Activated CD4-positive, CD25-positive, alpha-beta regulatory T cell treated with anti-CD3 and anti-CD28 coated beads, Interleukin-2, amount 50 U/mL, for 24 hours (primary cell): ENCODE measurements at regions not wholly inside any gene's neighbourhood (a gene's known extent, or its start where the extent isn't known, plus 50 kb on each side); places are given as distances from the start of the nearest gene placed in this dataset.
A peak's percentile ranks its signal among the peaks of the same experiment; 100 is the strongest.
"Not testable (repeated sequence)": the region's sequence is repeated elsewhere in the genome, so short reads cannot be mapped to it uniquely, and the experiment has no call there.

ENCODE experiments used
- ATAC-seq, 2 donors: fragments of 150-1000 bp; cut with Tn5 transposase; one replicate each; pipeline ENCODE4 v1.10.0; 2021; ENCODE audit warnings: mild to moderate bottlenecking in 1 of 2, moderate library complexity in 1 of 2

- no peak for ATAC-seq
Observed at GRCh38 chr4:38279650-38280322, 319.6 kb downstream of the PTTG2 start.

DNA sequence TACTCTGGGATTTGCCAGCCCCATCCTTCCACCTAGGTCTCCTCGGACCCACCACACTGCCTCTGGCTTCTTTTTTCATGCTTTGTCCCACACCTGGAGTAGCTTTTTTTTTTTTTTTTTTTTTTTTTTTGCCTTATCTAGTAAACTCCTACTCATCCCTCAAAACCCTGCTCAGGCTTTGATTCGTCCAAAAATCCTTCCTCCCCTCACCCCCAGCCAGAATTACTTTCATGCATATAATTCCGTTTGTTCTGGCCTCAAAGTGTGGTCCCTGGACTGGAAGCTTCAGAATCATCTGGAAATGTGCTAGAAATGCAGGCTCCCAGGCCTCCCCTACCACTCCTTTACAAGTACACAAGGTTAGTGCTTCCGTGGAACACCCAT is 320.1 kb downstream of the PTTG2 start:
- no peak for ATAC-seq

GRCh38 chr4:38281371-38282071 is 321.3 kb downstream of the PTTG2 start:
- no peak for ATAC-seq

GRCh38 chr4:38283724-38284123 is 323.5 kb downstream of the PTTG2 start:
- ATAC-seq: peak in 1 of 2 donors; percentile 24

DNA sequence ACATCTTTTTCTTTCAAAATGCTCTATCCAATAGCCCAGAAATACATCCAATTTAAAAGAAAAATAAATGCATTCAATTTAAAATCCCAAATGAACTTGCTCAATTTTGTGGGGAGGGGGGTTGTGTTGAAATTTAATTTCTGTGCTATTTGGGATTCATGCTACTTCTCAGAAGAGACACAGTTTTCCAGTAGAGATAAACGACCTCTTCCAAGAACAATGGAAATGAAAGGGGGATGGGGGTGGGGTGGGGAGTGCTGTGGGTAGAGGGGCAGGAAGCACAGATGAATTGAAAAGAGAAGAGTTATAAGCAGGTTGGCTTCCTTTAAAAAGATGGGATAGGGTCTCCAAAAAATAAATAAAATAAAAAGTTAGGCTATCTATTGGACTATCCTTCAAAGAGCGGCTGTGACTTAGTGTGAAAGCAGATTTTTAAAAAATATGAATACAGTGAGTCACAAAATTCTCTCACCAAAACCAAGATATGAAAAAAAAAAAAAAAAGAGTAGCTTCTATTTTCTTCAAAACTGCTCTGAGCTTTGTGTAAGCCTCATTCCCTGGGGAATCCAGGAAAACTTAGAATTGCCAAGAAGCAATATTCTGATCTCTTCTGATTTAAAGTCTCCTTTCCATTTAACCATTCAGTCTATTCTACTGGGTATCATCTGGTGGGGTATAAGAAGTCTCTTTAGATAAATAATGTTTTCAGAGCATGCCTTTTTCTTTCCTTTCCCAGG is 324.3 kb downstream of the PTTG2 start:
- ATAC-seq: no peak

DNA sequence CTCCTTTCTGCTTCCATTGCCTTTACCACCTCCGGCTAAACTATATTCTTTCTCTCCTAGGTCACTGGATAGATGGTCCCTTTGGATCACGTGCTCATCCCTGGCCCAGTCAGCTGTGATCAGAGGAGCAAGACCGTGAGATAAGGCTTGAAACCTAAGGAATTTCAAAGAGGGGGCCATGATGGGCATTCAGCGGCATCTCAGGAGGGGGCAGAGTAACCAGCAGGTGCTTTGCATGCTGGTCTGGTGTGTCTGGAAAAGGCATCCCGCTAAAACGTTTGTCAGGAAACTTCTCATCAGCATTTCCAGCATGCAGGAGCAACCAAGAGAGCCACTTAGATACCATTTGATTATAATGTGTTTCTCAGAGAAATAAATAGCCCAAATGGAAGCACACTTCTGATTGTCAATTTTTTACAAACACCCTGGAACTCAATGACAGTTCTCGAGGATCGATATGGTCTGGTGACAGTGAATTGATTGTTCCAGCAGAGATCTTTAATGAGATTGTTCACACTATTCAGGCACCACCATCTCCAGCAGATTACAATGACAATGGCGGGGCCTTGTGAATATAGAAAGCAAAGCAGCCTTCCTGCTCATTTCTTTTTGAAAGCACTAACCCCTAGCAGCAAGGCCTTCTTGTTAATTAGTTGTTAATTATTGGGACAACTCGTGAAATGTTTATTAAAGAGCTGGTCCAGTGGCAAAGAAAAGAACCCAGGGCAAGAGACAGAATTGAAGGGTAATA is 327.1 kb downstream of the PTTG2 start:
- no peak for ATAC-seq

DNA sequence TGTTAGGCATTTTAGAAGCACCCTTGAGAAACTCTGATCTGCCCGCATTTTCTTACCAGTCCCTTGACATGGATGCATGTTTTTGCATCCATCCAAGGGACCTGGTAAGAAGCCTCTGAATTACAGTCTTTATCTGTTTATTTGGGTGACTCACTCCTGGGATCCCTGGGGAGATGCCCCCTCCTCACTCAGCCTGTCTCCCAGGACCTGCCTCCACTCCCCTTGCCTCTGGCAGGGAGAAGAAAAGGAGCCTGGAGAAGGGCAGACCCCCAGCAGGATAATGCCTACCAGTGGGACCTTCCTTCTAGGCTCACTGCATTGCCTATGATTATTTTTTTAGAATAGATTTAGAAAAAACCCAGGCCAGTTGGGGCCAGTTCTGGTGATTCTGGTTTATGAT is 329.4 kb downstream of the PTTG2 start:
- ATAC-seq: no peak

- no peak for ATAC-seq
Observed at GRCh38 chr4:38290366-38290765, 330.2 kb downstream of the PTTG2 start.

DNA sequence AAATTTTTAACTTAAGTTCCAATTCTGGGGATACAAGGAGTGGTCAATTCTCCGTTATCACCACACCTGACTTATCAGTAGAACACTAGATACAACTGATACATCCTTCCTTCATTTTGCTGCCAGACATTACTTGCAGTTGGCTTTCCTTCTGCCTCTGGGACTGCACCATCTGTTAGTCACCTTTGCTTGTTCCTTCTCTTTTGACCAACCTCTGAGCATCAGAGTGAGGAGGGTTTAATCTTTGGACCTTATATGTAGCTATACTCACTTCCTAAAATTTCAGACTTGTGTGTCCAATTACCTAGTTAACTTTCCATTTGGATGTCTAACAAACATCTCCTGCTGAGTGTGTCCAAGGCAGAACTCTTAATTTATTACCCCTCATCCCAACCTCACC is 330.7 kb downstream of the PTTG2 start:
- ATAC-seq: no peak

DNA sequence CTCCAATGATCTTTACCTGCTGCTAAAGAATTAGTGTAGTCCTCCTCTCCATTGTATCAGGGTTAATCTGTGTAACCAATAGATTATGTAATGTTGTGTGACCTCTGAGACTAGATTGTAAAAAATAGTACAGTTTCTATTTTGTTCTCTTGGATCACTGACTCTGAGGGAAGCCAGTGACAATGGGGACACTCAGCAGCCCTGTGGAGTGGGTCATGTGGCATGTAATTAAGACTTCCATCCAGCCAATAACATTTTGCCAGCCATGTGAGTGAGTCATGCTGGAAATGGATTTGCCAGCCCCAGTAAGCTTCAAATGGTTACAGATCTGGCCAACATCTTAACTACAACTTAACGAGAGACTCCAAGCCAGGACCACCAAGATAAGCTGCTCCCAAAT is 332.3 kb downstream of the PTTG2 start:
- no peak for ATAC-seq

DNA sequence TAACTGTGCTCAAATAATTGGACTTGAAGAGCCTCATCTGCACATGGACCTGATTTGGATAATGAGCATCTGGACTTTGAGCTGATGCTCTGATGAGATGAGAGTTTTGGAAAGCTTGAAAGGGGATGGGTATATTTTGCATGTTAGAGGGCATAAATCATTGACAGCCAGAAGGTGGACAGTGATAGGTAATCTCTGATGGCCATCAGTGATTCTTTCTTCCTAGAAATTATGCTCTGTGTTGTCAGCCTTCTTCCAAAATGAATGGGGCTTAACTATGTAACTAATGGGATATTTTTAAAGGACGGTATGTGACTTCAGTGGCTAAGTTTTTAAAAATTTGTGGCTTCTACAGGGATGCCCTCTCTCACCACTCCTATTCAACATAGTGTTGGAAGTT is 334.0 kb downstream of the PTTG2 start:
- ATAC-seq: no peak

GRCh38 chr4:38297061-38297460 is 336.9 kb downstream of the PTTG2 start:
- no peak for ATAC-seq

DNA sequence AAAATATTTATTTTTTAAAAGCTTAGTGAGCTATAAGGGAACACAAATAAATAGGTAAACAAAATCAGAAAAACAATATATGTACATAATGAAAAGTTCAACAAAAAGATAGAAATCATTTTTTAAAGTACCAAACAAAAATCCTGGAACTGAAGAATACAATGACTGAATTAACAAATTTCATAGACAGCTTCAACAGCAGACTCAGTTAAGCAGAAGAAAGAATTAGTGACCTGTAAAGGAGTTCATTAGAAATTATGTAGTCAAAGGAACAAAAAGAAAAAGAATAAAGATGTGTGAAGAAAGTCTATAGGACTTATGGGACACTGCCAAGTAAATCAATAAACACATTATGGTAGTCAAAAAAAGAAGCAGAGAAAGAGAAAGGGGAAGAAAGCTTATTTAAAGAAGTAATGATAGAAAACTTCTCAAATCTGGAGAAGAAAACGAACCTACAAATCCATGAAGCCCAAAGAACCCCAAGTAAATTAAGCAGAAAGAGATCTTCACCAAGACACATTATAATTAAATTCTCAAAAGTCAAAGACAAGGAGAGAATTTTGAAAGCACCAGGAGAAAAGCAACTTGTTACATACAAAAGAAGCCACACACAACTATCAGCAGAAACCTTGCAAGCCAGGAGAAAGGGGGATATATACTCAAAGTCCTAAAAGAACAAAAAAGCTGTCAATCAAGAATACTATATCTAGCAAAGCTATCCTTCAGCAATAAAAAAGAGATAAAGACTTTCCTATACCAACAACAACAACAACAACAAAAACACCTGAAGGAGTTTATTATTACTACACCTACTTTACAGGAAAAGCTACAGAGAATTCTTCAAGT is 338.9 kb downstream of the PTTG2 start:
- no peak for ATAC-seq

GRCh38 chr4:38302910-38303309 is 342.7 kb downstream of the PTTG2 start:
- ATAC-seq: no peak

- ATAC-seq: not testable (repeated sequence)
Observed at GRCh38 chr4:38304460-38304859, 344.3 kb downstream of the PTTG2 start.

GRCh38 chr4:38306482-38307071 is 346.4 kb downstream of the PTTG2 start:
- ATAC-seq: peak; percentile 31 to 32

DNA sequence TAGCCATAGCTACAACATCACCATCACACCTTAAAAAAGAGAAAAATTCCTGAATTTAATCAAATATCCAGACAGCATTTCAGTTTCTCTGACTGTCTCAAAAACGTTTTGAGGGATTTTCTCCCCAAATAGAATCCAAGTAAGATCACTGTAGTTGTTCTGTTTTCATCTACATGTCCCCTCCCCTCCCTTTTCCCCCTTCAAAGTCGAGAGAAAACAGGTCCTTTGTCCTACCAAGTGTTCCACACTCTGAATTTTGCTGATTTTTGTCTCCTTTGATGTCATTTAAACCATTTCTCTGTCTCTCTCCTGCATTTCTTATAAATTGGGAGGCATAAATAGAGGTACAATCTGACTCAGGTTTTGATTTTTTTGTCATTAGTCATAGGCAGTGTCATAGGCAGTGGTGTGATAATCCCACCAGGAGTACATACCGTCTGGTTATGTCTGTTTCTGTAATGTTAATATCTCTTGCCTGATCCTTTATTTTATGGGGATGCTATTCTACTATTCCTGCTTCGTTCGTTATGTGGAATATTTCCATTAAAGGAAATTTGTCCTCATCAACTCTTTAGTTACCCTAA is 348.6 kb downstream of the PTTG2 start:
- no peak for ATAC-seq

DNA sequence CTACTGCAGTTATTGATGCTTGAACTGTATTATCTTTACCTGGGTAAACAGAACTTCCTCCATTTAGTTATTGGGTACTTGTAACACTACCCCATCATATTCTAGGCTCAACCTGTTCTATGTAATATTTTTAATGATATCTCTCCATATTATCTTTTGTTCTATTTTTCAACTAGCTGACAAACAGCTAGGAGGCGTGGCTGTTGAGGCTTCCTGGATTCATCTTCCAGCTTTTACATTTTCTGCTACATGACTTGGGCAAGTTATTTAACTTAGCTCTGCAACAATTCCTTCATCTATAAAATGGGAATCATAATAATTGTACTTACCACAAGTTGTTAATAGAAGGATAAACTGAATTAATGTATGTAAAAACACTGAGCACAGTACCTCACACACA is 349.3 kb downstream of the PTTG2 start:
- no peak for ATAC-seq

DNA sequence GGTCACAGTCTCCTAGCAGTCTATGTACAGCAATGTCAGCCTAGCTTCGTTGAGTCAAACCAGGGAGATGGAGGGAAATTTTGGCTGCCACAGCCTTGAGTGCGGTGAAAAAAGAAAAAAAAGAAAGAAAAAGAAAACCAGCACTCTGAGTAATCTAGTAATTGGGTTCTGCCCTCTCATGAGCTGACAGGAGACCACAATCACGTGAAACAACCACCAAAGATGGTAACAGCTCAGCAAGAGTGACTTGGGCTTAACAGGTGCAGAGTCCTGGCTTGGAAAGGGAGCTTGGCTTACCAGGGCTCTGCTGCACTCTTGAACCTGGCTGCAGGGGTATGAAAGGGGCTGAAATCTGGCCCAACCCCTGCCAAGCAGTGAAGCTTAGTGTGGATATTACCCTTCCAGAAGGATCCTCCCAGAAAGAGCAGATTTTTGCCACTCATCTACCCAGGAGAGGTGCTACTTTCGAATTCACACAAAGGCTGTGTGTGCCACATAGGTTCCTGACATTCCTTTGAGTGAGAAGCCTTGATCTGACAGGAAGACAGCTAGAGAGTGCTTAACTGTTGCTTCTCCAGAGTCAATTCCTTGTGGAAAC is 350.3 kb downstream of the PTTG2 start:
- ATAC-seq: peak; percentile 90 to 91

DNA sequence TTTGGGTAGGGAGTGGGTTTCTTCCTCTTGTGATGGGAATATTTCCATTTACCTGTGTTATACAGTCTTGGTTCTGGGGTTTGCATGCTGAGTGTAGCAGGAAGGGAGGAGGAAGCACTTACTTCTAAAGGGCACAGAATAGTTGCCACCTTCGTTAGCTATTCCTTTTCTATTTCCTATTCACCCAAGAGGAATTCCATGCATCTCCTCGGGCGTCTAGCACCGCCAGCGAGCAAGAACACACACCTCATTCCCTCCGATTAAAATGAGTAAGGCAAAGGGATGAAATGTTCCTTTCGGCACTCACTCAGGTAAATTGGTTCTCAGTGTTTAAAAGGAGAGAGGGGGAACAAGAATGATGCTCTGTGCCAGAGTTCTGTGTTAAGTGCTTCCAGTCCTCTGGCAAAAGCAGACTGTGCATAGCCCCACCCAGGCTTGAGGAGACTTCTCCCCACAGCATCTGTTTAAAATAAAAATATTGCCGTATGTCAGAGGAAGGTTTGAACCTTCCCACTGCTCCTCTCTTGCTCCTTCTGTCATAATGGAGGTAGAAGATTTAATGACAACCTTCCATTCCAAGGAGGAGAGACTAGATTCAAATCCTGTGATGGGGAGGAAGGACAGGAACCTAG is 351.4 kb downstream of the PTTG2 start:
- no peak for ATAC-seq

DNA sequence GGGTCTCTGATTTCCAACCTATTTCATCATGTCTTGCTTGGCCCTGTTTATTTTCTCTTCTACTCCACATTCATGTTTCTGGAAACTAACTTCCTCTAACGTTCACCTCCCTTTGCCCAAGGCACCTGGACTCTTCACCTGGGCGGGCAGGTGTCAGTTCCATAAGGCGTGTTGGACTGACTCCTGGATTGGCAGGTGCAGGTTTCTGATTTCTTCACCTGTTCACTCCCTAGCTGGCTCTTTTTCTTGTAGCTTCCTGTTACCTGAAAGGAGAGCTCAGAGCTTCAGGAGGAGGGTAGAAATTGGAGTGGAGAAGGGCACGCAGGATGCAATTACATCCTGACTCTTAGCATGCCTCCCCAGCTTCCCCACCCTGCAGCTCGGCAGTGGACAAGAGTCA is 350.8 kb upstream of the KLF3 start:
- no peak for ATAC-seq
